ENCODE measurements at regions not wholly inside any gene's neighbourhood (a gene's known extent, or its start where the extent isn't known, plus 50 kb on each side); places are given as distances from the start of the nearest gene placed in this dataset.

DNA sequence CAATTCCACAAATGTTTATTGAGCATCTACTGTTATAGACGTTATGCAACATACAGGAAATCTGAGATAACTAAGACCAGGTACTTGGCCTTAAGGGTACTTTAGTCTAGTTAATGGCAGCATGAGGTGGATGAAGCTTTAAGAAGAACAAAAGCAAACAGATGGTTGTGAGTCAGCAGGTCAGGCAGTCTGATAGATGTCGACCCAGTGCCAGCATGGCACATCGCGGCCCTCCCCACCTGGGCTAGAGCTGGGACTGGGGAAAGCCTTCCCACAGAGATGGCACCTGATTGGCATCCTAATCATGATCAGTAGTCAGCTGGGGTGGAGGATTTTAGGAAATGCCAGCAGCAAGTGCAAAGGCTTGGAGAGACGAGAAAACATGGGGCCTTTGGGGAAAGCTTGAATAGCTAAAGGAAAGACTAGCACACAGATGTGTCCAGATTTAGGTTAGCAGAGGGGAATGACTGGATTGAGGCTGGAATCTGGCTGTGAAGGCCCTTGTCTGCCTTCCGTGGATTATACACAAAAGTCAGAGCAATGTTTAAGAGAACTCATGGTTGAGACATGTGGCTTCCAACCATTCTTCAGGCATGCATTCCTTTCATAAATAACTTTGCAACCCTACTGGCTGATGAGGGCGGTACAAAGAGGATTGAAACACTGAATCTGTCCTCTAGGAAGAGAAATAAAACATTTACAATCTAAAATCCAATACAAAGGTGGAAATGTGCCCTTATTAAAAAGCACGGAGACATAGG is 395.4 kb upstream of the WWC1 start:
- FAIRE-seq, result no peak

DNA sequence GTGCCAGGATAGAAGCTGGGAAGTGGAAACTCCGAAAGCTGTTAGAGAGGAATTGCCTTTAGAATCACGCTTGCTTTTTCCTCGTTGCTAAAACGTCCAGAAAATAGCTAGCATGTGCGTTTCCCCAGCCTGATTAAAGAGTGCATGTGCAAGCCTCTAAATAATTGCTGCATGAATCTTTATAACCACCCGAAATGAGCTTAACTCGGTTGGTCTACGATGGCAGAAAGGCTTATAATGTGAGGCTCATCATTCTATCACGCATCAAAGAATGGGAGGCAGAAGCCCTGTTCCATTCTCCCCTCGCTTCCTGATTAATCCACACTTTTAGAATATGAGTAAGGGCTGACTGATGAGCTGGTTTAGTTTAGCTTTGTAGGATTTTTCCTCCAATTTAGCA is 394.6 kb upstream of the WWC1 start:
- no peak overlapping the region for H3K4me3 ChIP-seq
- no peak overlapping the region for H3K27ac ChIP-seq
- H3K36me3 ChIP-seq, result no peaks in the 10 kb centered on the region
- TF ChIP-seq, protein P1, sequence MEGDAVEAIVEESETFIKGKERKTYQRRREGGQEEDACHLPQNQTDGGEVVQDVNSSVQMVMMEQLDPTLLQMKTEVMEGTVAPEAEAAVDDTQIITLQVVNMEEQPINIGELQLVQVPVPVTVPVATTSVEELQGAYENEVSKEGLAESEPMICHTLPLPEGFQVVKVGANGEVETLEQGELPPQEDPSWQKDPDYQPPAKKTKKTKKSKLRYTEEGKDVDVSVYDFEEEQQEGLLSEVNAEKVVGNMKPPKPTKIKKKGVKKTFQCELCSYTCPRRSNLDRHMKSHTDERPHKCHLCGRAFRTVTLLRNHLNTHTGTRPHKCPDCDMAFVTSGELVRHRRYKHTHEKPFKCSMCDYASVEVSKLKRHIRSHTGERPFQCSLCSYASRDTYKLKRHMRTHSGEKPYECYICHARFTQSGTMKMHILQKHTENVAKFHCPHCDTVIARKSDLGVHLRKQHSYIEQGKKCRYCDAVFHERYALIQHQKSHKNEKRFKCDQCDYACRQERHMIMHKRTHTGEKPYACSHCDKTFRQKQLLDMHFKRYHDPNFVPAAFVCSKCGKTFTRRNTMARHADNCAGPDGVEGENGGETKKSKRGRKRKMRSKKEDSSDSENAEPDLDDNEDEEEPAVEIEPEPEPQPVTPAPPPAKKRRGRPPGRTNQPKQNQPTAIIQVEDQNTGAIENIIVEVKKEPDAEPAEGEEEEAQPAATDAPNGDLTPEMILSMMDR (IDR thresholded peaks at IDR 0.05), result no peak
- FAIRE-seq (no peak), DNase-seq (no peak), ATAC-seq (no peak)
- intact Hi-C loops (cut with DNase I), result no loop called here
- no peaks in the 10 kb centered on the region for H3K4me1 ChIP-seq
- no peaks in the 10 kb centered on the region for H3K9me3 ChIP-seq
- H3K27me3 ChIP-seq, result no peaks in the 10 kb centered on the region
- WGBS, 2 donors, result 68 to 79% methylated on average over 10 of the region's 10 CpGs

More for the DNA sequence above, 395.4 kb upstream of the WWC1 start:
- DNase-seq (no peak), ATAC-seq (no peak)
- intact Hi-C loops (cut with DNase I), result no loop called here
- no peak overlapping the region for H3K4me3 ChIP-seq
- no peaks in the 10 kb centered on the region for H3K9me3 ChIP-seq
- H3K4me1 ChIP-seq, result no peaks in the 10 kb centered on the region
- no peak overlapping the region for H3K27ac ChIP-seq
- no peaks in the 10 kb centered on the region for H3K27me3 ChIP-seq
- no peaks in the 10 kb centered on the region for H3K36me3 ChIP-seq
- TF ChIP-seq, protein P1 (IDR thresholded peaks at IDR 0.05), result no peak
- 74 to 82% methylated on average over 8 of the region's 8 CpGs for WGBS, 2 donors

DNA sequence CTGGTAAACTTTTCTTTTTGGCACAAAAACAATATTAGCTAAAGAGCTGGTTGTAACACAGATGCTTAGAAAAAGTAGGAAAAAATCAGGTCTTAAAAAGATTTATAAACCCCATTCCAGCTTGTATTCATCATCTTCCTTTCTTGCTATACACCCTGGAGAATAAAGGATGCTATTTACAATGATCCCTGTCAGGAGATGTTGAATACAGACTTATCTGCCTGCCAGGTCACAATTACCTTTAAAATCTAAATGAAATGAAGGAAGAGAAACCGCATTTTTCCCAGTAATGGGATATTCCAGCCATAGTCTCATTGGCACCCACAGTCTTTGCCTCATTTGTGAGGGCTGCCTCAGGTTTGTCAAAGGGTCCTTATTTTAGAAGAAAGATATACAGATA is 394.1 kb upstream of the WWC1 start:
- Histone ChIP-seq H3K27ac (no peak overlapping the region), H3K4me1 (no peaks in the 10 kb centered on the region), H3K4me3 (no peak overlapping the region), H3K9me3 (no peaks in the 10 kb centered on the region), H3K27me3 (no peaks in the 10 kb centered on the region), H3K36me3 (no peaks in the 10 kb centered on the region)
- TF ChIP-seq, protein P1 (IDR thresholded peaks at IDR 0.05), result no peak
- DNase-seq (no peak), ATAC-seq (no peak), FAIRE-seq (no peak)
- intact Hi-C loops (cut with DNase I), result no loop called here
- WGBS, 2 donors, result 80 to 82% methylated on average over 1 of the region's 1 CpG

DNA sequence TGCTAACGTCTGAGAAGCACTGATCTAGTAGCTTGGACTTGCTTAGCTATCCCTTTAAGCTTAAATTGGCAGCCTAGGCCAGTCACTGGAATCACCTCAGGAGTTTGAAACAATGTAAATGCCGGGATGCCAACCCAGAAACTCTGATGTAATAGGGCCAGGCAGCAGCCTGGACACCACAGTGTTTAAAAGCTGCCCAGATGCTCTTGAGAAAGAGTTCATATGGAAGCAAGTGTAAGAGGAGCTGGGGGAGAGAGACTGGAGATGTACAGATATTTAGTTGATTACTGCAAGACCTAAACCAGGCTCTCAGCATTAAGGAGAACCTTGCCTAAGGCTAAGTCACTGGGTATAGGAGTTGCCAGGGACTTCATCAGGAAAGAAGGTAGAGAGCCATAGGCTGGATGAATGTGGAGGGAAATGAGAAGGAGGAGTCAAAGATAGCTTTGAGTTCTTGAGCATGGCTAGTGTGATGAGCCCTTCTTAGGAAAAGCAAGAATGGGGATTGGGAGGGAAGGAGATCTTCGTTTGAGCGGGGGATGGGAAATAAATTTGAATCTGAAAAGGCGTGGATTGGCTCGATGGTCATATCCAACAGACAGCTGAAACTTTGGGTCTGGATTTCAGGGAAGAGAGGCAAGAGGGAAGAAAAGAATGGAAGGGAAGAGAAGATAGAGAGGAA is 392.9 kb upstream of the WWC1 start:
- WGBS, 2 donors, result 58 to 66% methylated on average over 6 of the region's 6 CpGs
- FAIRE-seq, result no peak

More for the DNA sequence above, 392.9 kb upstream of the WWC1 start:
- ATAC-seq, result no peak
- Histone ChIP-seq H3K27me3 (no peaks in the 10 kb centered on the region), H3K9me3 (no peaks in the 10 kb centered on the region), H3K36me3 (no peaks in the 10 kb centered on the region), H3K4me3 (no peak overlapping the region), H3K27ac (no peak overlapping the region), H3K4me1 (no peaks in the 10 kb centered on the region)
- no peak for DNase-seq
- intact Hi-C loops (cut with DNase I), result no loop called here
- TF ChIP-seq, protein P1 (IDR thresholded peaks at IDR 0.05), result no peak

All from pancreas (tissue), 10 donors.